Lower leg skin (tissue), 3 donors: ENCODE measurements at regions not wholly inside any gene's neighbourhood (a gene's known extent, or its start where the extent isn't known, plus 50 kb on each side); places are given as distances from the start of the nearest gene placed in this dataset.

Experiments
- POLR2A ChIP-seq, 2 donors: fragments of 450-650 bp; IDR thresholded peaks; one replicate each; pipeline ENCODE4 v1.6.1; 2016 to 2017; ENCODE audit warnings: antibody characterized with exemption in 2 of 2, mild to moderate bottlenecking in 1 of 2, moderate library complexity in 1 of 2
- TF ChIP-seq, protein P1 (sequence below), 3 donors: fragments of 450-650 bp; IDR thresholded peaks; one replicate each; pipeline ENCODE4 v1.5.1; 2016; ENCODE audit warnings: antibody characterized with exemption in 3 of 3, mild to moderate bottlenecking in 3 of 3, moderate library complexity in 2 of 3

DNA sequence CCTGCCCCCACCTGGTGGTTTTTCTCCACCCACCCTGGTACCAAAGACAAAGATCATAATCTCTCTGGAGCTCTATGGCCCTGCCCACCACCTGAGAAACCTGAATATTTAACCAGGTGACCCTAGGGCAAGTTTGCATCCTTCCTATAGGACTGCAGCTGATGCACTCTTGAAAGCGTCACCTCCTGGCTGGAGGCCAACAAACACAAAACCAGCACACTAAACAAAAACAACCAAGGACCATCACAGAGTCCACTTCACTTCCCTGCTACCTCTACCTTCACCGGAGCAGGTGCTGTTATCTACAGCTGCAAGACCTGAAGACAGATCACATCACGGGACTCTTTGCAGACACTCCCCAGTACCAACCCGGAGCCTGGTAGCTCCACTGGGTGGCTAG lies 296.7 kb upstream of the FGF13 start:
- TF ChIP-seq, protein P1, sequence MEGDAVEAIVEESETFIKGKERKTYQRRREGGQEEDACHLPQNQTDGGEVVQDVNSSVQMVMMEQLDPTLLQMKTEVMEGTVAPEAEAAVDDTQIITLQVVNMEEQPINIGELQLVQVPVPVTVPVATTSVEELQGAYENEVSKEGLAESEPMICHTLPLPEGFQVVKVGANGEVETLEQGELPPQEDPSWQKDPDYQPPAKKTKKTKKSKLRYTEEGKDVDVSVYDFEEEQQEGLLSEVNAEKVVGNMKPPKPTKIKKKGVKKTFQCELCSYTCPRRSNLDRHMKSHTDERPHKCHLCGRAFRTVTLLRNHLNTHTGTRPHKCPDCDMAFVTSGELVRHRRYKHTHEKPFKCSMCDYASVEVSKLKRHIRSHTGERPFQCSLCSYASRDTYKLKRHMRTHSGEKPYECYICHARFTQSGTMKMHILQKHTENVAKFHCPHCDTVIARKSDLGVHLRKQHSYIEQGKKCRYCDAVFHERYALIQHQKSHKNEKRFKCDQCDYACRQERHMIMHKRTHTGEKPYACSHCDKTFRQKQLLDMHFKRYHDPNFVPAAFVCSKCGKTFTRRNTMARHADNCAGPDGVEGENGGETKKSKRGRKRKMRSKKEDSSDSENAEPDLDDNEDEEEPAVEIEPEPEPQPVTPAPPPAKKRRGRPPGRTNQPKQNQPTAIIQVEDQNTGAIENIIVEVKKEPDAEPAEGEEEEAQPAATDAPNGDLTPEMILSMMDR (IDR thresholded peaks at IDR 0.05), result no peak
- no peak for TF ChIP-seq POLR2A (IDR thresholded peaks at IDR 0.05)
